ENCODE measurements at regions not wholly inside any gene's neighbourhood (a gene's known extent, or its start where the extent isn't known, plus 50 kb on each side); places are given as distances from the start of the nearest gene placed in this dataset.

DNA sequence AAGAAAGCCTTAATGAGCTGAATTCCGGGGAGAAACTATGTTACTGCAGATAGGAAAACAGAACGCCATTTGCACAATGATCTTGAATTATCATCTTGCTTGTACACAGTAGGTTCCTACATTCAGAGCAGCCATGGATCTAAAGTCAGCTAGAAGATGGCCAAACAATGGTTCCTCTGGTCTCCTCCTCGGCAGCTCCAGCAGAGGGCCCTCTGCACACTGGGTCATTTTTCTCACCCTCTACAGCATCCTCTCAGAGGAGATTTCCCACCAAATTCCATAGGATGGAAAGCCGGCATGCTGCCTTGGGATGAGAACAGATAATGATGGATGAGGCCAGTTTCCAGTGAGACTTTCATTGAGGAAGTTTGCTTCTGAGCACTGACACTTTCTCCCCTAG, 308.5 kb upstream of the NFE2L3 start:
- TF ChIP-seq EZH2 (IDR thresholded peaks at IDR 0.05; ENCODE audit: low read depth) = no peak
- TF ChIP-seq, protein P1, sequence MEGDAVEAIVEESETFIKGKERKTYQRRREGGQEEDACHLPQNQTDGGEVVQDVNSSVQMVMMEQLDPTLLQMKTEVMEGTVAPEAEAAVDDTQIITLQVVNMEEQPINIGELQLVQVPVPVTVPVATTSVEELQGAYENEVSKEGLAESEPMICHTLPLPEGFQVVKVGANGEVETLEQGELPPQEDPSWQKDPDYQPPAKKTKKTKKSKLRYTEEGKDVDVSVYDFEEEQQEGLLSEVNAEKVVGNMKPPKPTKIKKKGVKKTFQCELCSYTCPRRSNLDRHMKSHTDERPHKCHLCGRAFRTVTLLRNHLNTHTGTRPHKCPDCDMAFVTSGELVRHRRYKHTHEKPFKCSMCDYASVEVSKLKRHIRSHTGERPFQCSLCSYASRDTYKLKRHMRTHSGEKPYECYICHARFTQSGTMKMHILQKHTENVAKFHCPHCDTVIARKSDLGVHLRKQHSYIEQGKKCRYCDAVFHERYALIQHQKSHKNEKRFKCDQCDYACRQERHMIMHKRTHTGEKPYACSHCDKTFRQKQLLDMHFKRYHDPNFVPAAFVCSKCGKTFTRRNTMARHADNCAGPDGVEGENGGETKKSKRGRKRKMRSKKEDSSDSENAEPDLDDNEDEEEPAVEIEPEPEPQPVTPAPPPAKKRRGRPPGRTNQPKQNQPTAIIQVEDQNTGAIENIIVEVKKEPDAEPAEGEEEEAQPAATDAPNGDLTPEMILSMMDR (conservative IDR thresholded peaks at IDR 0.05) = no peak; the same call in 1 of the 2 replicates
